ENCODE measurements at regions not wholly inside any gene's neighbourhood (a gene's known extent, or its start where the extent isn't known, plus 50 kb on each side); places are given as distances from the start of the nearest gene placed in this dataset.

GRCh38 chrX:115889121-115889890 lies 281.2 kb upstream of the AGTR2 start:
- TF ChIP-seq, protein P1, sequence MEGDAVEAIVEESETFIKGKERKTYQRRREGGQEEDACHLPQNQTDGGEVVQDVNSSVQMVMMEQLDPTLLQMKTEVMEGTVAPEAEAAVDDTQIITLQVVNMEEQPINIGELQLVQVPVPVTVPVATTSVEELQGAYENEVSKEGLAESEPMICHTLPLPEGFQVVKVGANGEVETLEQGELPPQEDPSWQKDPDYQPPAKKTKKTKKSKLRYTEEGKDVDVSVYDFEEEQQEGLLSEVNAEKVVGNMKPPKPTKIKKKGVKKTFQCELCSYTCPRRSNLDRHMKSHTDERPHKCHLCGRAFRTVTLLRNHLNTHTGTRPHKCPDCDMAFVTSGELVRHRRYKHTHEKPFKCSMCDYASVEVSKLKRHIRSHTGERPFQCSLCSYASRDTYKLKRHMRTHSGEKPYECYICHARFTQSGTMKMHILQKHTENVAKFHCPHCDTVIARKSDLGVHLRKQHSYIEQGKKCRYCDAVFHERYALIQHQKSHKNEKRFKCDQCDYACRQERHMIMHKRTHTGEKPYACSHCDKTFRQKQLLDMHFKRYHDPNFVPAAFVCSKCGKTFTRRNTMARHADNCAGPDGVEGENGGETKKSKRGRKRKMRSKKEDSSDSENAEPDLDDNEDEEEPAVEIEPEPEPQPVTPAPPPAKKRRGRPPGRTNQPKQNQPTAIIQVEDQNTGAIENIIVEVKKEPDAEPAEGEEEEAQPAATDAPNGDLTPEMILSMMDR (IDR thresholded peaks at IDR 0.05; ENCODE audit: poor library complexity), result no peak
- TF ChIP-seq EZH2 (IDR thresholded peaks at IDR 0.05; ENCODE audit: borderline replicate concordance) (no peak), EZH2phosphoT487 (IDR thresholded peaks at IDR 0.05; ENCODE audit: low read depth, severe bottlenecking, unreplicated experiment) (no peak)
